ENCODE measurements at regions not wholly inside any gene's neighbourhood (a gene's known extent, or its start where the extent isn't known, plus 50 kb on each side); places are given as distances from the start of the nearest gene placed in this dataset.
"Not testable (repeated sequence)": the region's sequence is repeated elsewhere in the genome, so short reads cannot be mapped to it uniquely, and the experiment has no call there.

- DNase-seq (ENCODE audit: extremely low read depth in 1 of 2, low read depth in 1 of 2): not testable (repeated sequence)
Measured at GRCh38 chr11:67806183-67806582, 131.8 kb upstream of the ALDH3B2 start.

GRCh38 chr11:67805253-67806126 is 131.1 kb upstream of the ALDH3B2 start:
- peak; percentile 93 to 97 for DNase-seq (ENCODE audit: extremely low read depth in 1 of 2, low read depth in 1 of 2)

- DNase-seq (ENCODE audit: extremely low read depth in 1 of 2, low read depth in 1 of 2): not testable (repeated sequence)
Measured at GRCh38 chr11:67804435-67805252, 130.2 kb upstream of the ALDH3B2 start.

- not testable (repeated sequence) for DNase-seq (ENCODE audit: extremely low read depth in 1 of 2, low read depth in 1 of 2)
Measured at GRCh38 chr11:67803519-67803918, 129.1 kb upstream of the ALDH3B2 start.

- not testable (repeated sequence) for DNase-seq (ENCODE audit: extremely low read depth in 1 of 2, low read depth in 1 of 2)
Measured at GRCh38 chr11:67803055-67803454, 128.6 kb upstream of the ALDH3B2 start.

- DNase-seq (ENCODE audit: extremely low read depth in 1 of 2, low read depth in 1 of 2): not testable (repeated sequence)
Measured at GRCh38 chr11:67802623-67803022, 128.2 kb upstream of the ALDH3B2 start.

- DNase-seq (ENCODE audit: extremely low read depth in 1 of 2, low read depth in 1 of 2): not testable (repeated sequence)
Measured at GRCh38 chr11:67801397-67801796, 127.0 kb upstream of the ALDH3B2 start.

- DNase-seq (ENCODE audit: extremely low read depth in 1 of 2, low read depth in 1 of 2): not testable (repeated sequence)
Measured at GRCh38 chr11:67800591-67800990, 126.2 kb upstream of the ALDH3B2 start.

- DNase-seq (ENCODE audit: extremely low read depth in 1 of 2, low read depth in 1 of 2): not testable (repeated sequence)
Measured at GRCh38 chr11:67799808-67800207, 125.4 kb upstream of the ALDH3B2 start.

GRCh38 chr11:67797726-67798521 is 123.5 kb upstream of the ALDH3B2 start:
- not testable (repeated sequence) for DNase-seq (ENCODE audit: extremely low read depth in 1 of 2, low read depth in 1 of 2)

GRCh38 chr11:67795746-67796145 is 121.3 kb upstream of the ALDH3B2 start:
- DNase-seq (ENCODE audit: extremely low read depth in 1 of 2, low read depth in 1 of 2): no peak

GRCh38 chr11:67793750-67794149 is 119.3 kb upstream of the ALDH3B2 start:
- not testable (repeated sequence) for DNase-seq (ENCODE audit: extremely low read depth in 1 of 2, low read depth in 1 of 2)

- not testable (repeated sequence) for DNase-seq (ENCODE audit: extremely low read depth in 1 of 2, low read depth in 1 of 2)
Measured at GRCh38 chr11:67792273-67792990, 118.0 kb upstream of the ALDH3B2 start.

- not testable (repeated sequence) for DNase-seq (ENCODE audit: extremely low read depth in 1 of 2, low read depth in 1 of 2)
Measured at GRCh38 chr11:67791598-67792170, 117.3 kb upstream of the ALDH3B2 start.

GRCh38 chr11:67788341-67788695 is 113.9 kb upstream of the ALDH3B2 start:
- DNase-seq (ENCODE audit: extremely low read depth in 1 of 2, low read depth in 1 of 2): not testable (repeated sequence)

GRCh38 chr11:67787681-67788340 is 113.4 kb upstream of the ALDH3B2 start:
- not testable (repeated sequence) for DNase-seq (ENCODE audit: extremely low read depth in 1 of 2, low read depth in 1 of 2)

- DNase-seq (ENCODE audit: extremely low read depth in 1 of 2, low read depth in 1 of 2): not testable (repeated sequence)
Measured at GRCh38 chr11:67781967-67782366, 107.5 kb upstream of the ALDH3B2 start.

- not testable (repeated sequence) for DNase-seq (ENCODE audit: extremely low read depth in 1 of 2, low read depth in 1 of 2)
Measured at GRCh38 chr11:67781506-67781905, 107.1 kb upstream of the ALDH3B2 start.

GRCh38 chr11:67780056-67780455 is 105.6 kb upstream of the ALDH3B2 start:
- DNase-seq (ENCODE audit: extremely low read depth in 1 of 2, low read depth in 1 of 2): no peak

All from stimulated activated CD8-positive, alpha-beta memory T cell treated with anti-CD3 and anti-CD28 coated beads, Interleukin-7, amount 100 ng/mL, for 48 hours (primary cell).